H9 (cell line): ENCODE measurements at regions not wholly inside any gene's neighbourhood (a gene's known extent, or its start where the extent isn't known, plus 50 kb on each side); places are given as distances from the start of the nearest gene placed in this dataset.

ENCODE experiments used
- DNase-seq: peaks from one replicate; pipeline ENCODE4 v3.0.0-alpha.2; 2017
- H2AFZ ChIP-seq: one replicate; pipeline ENCODE4 v1.6.1; 2013; ENCODE audit warnings: mild to moderate bottlenecking, low read length, control low read depth, moderate library complexity
- H2AK5ac ChIP-seq: 2 replicates; pipeline ENCODE4 v1.6.1; 2013; ENCODE audit warnings: low read length, control low read depth, mixed read lengths; ENCODE audit not compliant: insufficient read length
- H2BK120ac ChIP-seq: one replicate; pipeline ENCODE4 v1.6.1; 2013; ENCODE audit warnings: low read depth, mild to moderate bottlenecking, low read length, control low read depth, inconsistent platforms; ENCODE audit not compliant: poor library complexity, severe bottlenecking
- H2BK12ac ChIP-seq: 2 replicates; pipeline ENCODE4 v1.6.1; 2013; ENCODE audit warnings: low read length, control low read depth, mixed read lengths, low read depth; ENCODE audit not compliant: insufficient read length
- H2BK15ac ChIP-seq: 2 replicates; pipeline ENCODE4 v1.6.1; 2013; ENCODE audit warnings: low read depth, low read length, control low read depth
- H2BK20ac ChIP-seq: one replicate; pipeline ENCODE4 v1.6.1; 2013; ENCODE audit warnings: low read depth, mild to moderate bottlenecking, low read length, control low read depth, inconsistent platforms; ENCODE audit not compliant: poor library complexity, severe bottlenecking
- H2BK5ac ChIP-seq: 2 replicates; pipeline ENCODE4 v1.6.1; 2013; ENCODE audit warnings: low read length, control low read depth, mixed read lengths; ENCODE audit not compliant: insufficient read length
- H3K14ac ChIP-seq: 2 replicates; pipeline ENCODE4 v1.6.1; 2013; ENCODE audit warnings: low read length, control low read depth; ENCODE audit not compliant: insufficient read depth
- H3K18ac ChIP-seq: 2 replicates; pipeline ENCODE4 v1.6.1; 2013; ENCODE audit warnings: low read depth, mild to moderate bottlenecking, mixed read lengths, low read length, control low read depth; ENCODE audit not compliant: insufficient read length
- H3K23ac ChIP-seq: 2 replicates; pipeline ENCODE4 v1.6.1; 2013; ENCODE audit warnings: low read length, control low read depth, mixed read lengths, low read depth; ENCODE audit not compliant: insufficient read length
- H3K23me2 ChIP-seq: 2 replicates; pipeline ENCODE4 v1.6.1; 2013; ENCODE audit warnings: low read depth, mild to moderate bottlenecking, mixed read lengths, low read length, control low read depth; ENCODE audit not compliant: insufficient read length, poor library complexity, severe bottlenecking
- H3K27ac ChIP-seq: 2 replicates; pipeline ENCODE4 v1.5.1; 2013; ENCODE audit warnings: low read length, control low read depth, mixed read lengths, low read depth; ENCODE audit not compliant: insufficient read length
- H3K27me3 ChIP-seq: 2 replicates; pipeline ENCODE4 v1.6.1; 2013; ENCODE audit warnings: low read length, control low read depth, inconsistent platforms; ENCODE audit not compliant: insufficient read depth
- H3K4ac ChIP-seq: 2 replicates; pipeline ENCODE4 v1.6.1; 2013; ENCODE audit warnings: low read depth, mild to moderate bottlenecking, control low read depth, inconsistent platforms, low read length, moderate library complexity
- H3K4me1 ChIP-seq: 2 replicates; pipeline ENCODE4 v1.6.1; 2013; ENCODE audit warnings: low read length, control low read depth, inconsistent platforms; ENCODE audit not compliant: insufficient read depth
- H3K4me2 ChIP-seq: 2 replicates; pipeline ENCODE4 v1.6.1; 2013; ENCODE audit warnings: low read length, control low read depth, mixed read lengths; ENCODE audit not compliant: insufficient read length, insufficient read depth
- H3K56ac ChIP-seq: 2 replicates; pipeline ENCODE4 v1.6.1; 2013; ENCODE audit warnings: low read depth, mild to moderate bottlenecking, mixed read lengths, low read length, control low read depth; ENCODE audit not compliant: insufficient read length
- H3K79me1 ChIP-seq: 2 replicates; pipeline ENCODE4 v1.6.1; 2013; ENCODE audit warnings: low read depth, mild to moderate bottlenecking, moderate library complexity, low read length, control low read depth, inconsistent platforms; ENCODE audit not compliant: insufficient read depth, poor library complexity, severe bottlenecking
- H3K79me2 ChIP-seq: 2 replicates; pipeline ENCODE4 v1.6.1; 2013; ENCODE audit warnings: low read length, control low read depth, inconsistent platforms; ENCODE audit not compliant: insufficient read depth
- H3K9ac ChIP-seq: 2 replicates; pipeline ENCODE4 v1.6.1; 2013; ENCODE audit warnings: low read length, control low read depth, mixed read lengths; ENCODE audit not compliant: insufficient read length; ENCODE audit errors: extremely low read depth
- H3K9me3 ChIP-seq: one replicate; pipeline ENCODE4 v1.6.1; 2013; ENCODE audit warnings: low read depth, low read length, inconsistent platforms; ENCODE audit not compliant: control insufficient read depth
- H3T11ph ChIP-seq: one replicate; pipeline ENCODE4 v1.6.1; 2013; ENCODE audit warnings: mild to moderate bottlenecking, low read length, control low read depth, inconsistent platforms
- H4K20me1 ChIP-seq: one replicate; pipeline ENCODE4 v1.6.1; 2013; ENCODE audit not compliant: control insufficient read depth, insufficient read length, insufficient read depth
- H4K5ac ChIP-seq: 2 replicates; pipeline ENCODE4 v1.6.1; 2013; ENCODE audit warnings: low read depth, mild to moderate bottlenecking, mixed read lengths, low read length, control low read depth; ENCODE audit not compliant: insufficient read length
- H4K8ac ChIP-seq: replicated peaks from 2 replicates; pipeline ENCODE4 v1.6.1; 2013; ENCODE audit warnings: low read length, control low read depth, mixed read lengths, low read depth; ENCODE audit not compliant: insufficient read length
- H4K91ac ChIP-seq: 2 replicates; pipeline ENCODE4 v1.6.1; 2013; ENCODE audit warnings: low read depth, mild to moderate bottlenecking, moderate library complexity, mixed read lengths, low read length, control low read depth; ENCODE audit not compliant: insufficient read length
- H3K27ac Mint-ChIP-seq, 3 experiments: 2 replicates in 2 of 3; 3 replicates in 1 of 3; pipeline ENCODE4 v1.8.0; 2020 to 2021; ENCODE audit warnings: mixed read lengths in 3 of 3, mild to moderate bottlenecking in 1 of 3, moderate library complexity in 1 of 3
- H3K27me3 Mint-ChIP-seq: 2 replicates; pipeline ENCODE4 v1.8.0; 2021; ENCODE audit warnings: low read depth, mild to moderate bottlenecking, moderate library complexity, mixed read lengths
- H3K36me3 Mint-ChIP-seq, 3 experiments: 2 replicates in 2 of 3; 3 replicates in 1 of 3; pipeline ENCODE4 v1.8.0; 2020 to 2021; ENCODE audit warnings: low read depth in 3 of 3, mixed read lengths in 3 of 3; ENCODE audit not compliant: insufficient read depth in 1 of 3
- H3K4me1 Mint-ChIP-seq, 2 experiments: 2 replicates each; pipeline ENCODE4 v1.8.0; 2020; ENCODE audit warnings: mixed read lengths in 2 of 2
- H3K4me3 Mint-ChIP-seq, 2 experiments: 2 replicates in 1 of 2; 3 replicates in 1 of 2; pipeline ENCODE4 v1.8.0; 2020 to 2021; ENCODE audit warnings: mild to moderate bottlenecking in 2 of 2, mixed read lengths in 2 of 2, moderate library complexity in 1 of 2
- H3K9me3 Mint-ChIP-seq, 2 experiments: 2 replicates in 1 of 2; 3 replicates in 1 of 2; pipeline ENCODE4 v1.8.0; 2020; ENCODE audit warnings: mild to moderate bottlenecking in 2 of 2, mixed read lengths in 2 of 2, moderate library complexity in 1 of 2
- CTCF ChIP-seq: fragments of 200-600 bp; sonication (generic); conservative IDR thresholded peaks from 3 replicates; pipeline ENCODE4 v1.8.0; 2021; ENCODE audit warnings: antibody characterized with exemption, mild to moderate bottlenecking
- WGBS: extraction: QIAGEN DNeasy Blood & Tissue Kit; methylation state at CpG from one replicate; pipeline ENCODE4 v1.1.7; 2013; ENCODE audit warnings: missing lambda C conversion rate, low lambda C conversion rate, mixed read lengths; ENCODE audit not compliant: insufficient read length; ENCODE audit errors: extremely low coverage; 5-methylcytosine and 5-hydroxymethylcytosine counted together

- H2AFZ ChIP-seq, result no peak overlapping the region
- no peak overlapping the region for H3K4me3 Mint-ChIP-seq
- peaks cover 10 to 12% of the 10 kb centered on the region in 2 experiments for H3K4me1 Mint-ChIP-seq
- no peak overlapping the region for H2BK12ac ChIP-seq
- H3K27me3 ChIP-seq, result no peaks in the 10 kb centered on the region; the same call in 1 of the 2 replicates
- no peak overlapping the region for H3K23ac ChIP-seq
- no peak overlapping the region for H3K14ac ChIP-seq
- no peak for TF ChIP-seq CTCF
- H3K4ac ChIP-seq, result no peak overlapping the region
- no peak overlapping the region for H3K56ac ChIP-seq
- no peak overlapping the region for H4K8ac ChIP-seq
- no peaks in the 10 kb centered on the region for H3K9me3 ChIP-seq
- H3K27ac Mint-ChIP-seq, result no peak overlapping the region
- peaks cover 2% of the 10 kb centered on the region; the same call in 1 of the 2 replicates for H3K4me1 ChIP-seq
- H3K18ac ChIP-seq, result no peak overlapping the region
- no peaks in the 10 kb centered on the region for H3K79me1 ChIP-seq
- H3K79me2 ChIP-seq, result no peaks in the 10 kb centered on the region
- H3K27ac ChIP-seq, result no peak overlapping the region
- H2BK120ac ChIP-seq, result no peak overlapping the region
- no peak overlapping the region for H3T11ph ChIP-seq
- H3K9me3 Mint-ChIP-seq, result no peaks in the 10 kb centered on the region
- no peaks in the 10 kb centered on the region for H3K23me2 ChIP-seq
- no peak for DNase-seq
- H4K20me1 ChIP-seq, result no peaks in the 10 kb centered on the region
- H3K27me3 Mint-ChIP-seq, result no peaks in the 10 kb centered on the region
- no peaks in the 10 kb centered on the region; a peak in 1 of 7 replicates for H3K36me3 Mint-ChIP-seq
- H2BK20ac ChIP-seq, result no peak overlapping the region
- no peak overlapping the region for H3K4me2 ChIP-seq
- H2BK15ac ChIP-seq, result no peak overlapping the region
- H4K5ac ChIP-seq, result no peak overlapping the region
- no peak overlapping the region for H2BK5ac ChIP-seq
- H3K9ac ChIP-seq, result no peak overlapping the region
- WGBS, result no CpG with 5 or more reads among the region's 1 CpG
- H4K91ac ChIP-seq, result no peak overlapping the region
- H2AK5ac ChIP-seq, result no peak overlapping the region
Observed at GRCh38 chr13:36513266-36513665, 81.0 kb downstream of the CCNA1 start.
